ENCODE measurements at regions not wholly inside any gene's neighbourhood (a gene's known extent, or its start where the extent isn't known, plus 50 kb on each side); places are given as distances from the start of the nearest gene placed in this dataset.
"Not testable (repeated sequence)": the region's sequence is repeated elsewhere in the genome, so short reads cannot be mapped to it uniquely, and the experiment has no call there.

- no peaks in the 10 kb centered on the region for H3K4me1 ChIP-seq (ENCODE audit: insufficient read depth, low read length, poor library complexity, severe bottlenecking)
- TF ChIP-seq CTCF (conservative IDR thresholded peaks at IDR 0.05; ENCODE audit: low read depth, low read length) (no peak), EZH2 (IDR thresholded peaks at IDR 0.05; ENCODE audit: borderline replicate concordance, low read depth, low read length, poor library complexity, severe bottlenecking) (no peak)
- H3K27me3 ChIP-seq (replicated peaks; ENCODE audit: insufficient read depth, low read depth, low read length, poor library complexity), result no peaks in the 10 kb centered on the region
- H3K4me3 ChIP-seq (ENCODE audit: low read depth, low read length, poor library complexity, severe bottlenecking), result no peak overlapping the region
- no peak overlapping the region for H3K27ac ChIP-seq (ENCODE audit: low read depth, low read length, poor library complexity, severe bottlenecking)
- H3K36me3 ChIP-seq (ENCODE audit: insufficient read depth, low read length, poor library complexity, severe bottlenecking), result no peaks in the 10 kb centered on the region
- BruUV-seq (replicated peaks), result no TSS peak
- H3K9me3 ChIP-seq (ENCODE audit: low read depth, low read length, poor library complexity, severe bottlenecking), result no peaks in the 10 kb centered on the region
- ChIA-PET CTCF (no interaction called here), POLR2A (ENCODE audit: low non-redundant PET) (no interaction called here)
- intact Hi-C loops (cut with micrococcal nuclease; ENCODE audit: unreplicated experiment), result no loop called here
- no peak for DNase-seq (ENCODE audit: low spot score)
Measured at GRCh38 chr1:197995408-197996258, 78.5 kb downstream of the LHX9 start.

DNA sequence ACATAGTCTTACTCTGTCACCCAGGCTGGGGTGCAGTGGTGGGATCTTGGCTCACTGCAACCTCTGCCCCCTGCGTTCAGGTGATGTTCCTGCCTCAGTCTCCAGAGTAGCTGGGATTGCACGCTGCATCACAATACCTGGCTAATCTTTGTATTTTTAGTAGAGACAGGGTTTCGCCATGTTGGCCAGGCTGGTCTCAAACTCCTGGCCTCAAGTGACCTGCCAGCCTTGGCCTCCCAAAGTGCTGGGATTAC is 79.0 kb downstream of the LHX9 start:
- intact Hi-C loops (cut with micrococcal nuclease; ENCODE audit: unreplicated experiment); H3K4me3 ChIP-seq (ENCODE audit: low read depth, low read length, poor library complexity, severe bottlenecking); CTCF ChIA-PET; POLR2A ChIA-PET (ENCODE audit: low non-redundant PET); H3K9me3 ChIP-seq (ENCODE audit: low read depth, low read length, poor library complexity, severe bottlenecking); H3K27me3 ChIP-seq (replicated peaks; ENCODE audit: insufficient read depth, low read depth, low read length, poor library complexity); H3K4me1 ChIP-seq (ENCODE audit: insufficient read depth, low read length, poor library complexity, severe bottlenecking); BruUV-seq (replicated peaks); H3K36me3 ChIP-seq (ENCODE audit: insufficient read depth, low read length, poor library complexity, severe bottlenecking); DNase-seq (ENCODE audit: low spot score); H3K27ac ChIP-seq (ENCODE audit: low read depth, low read length, poor library complexity, severe bottlenecking): not testable (repeated sequence)

DNA sequence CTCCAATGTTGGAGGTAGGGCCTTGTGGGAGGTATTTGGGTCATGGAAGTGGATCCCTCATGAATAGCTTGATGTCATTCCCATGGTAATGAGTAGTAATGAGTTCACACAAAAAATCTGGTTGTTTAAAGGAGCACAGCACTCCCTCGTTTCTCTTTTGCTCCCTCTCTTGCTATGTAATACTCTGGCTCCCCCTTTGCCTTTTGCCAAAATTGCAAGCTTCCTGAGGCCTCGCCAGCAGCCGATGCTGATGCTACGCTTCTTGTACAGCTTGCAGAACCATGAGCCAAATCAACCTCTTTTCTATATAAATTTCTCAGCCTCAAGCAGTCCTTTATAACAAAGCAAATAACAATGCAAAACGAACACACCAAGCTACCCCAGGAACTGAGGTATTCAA is 80.9 kb downstream of the LHX9 start:
- DNase-seq (ENCODE audit: low spot score), result no peak
- POLR2A ChIA-PET (ENCODE audit: low non-redundant PET), result no interaction called here
- no peaks in the 10 kb centered on the region for H3K27me3 ChIP-seq (replicated peaks; ENCODE audit: insufficient read depth, low read depth, low read length, poor library complexity)
- H3K9me3 ChIP-seq (ENCODE audit: low read depth, low read length, poor library complexity, severe bottlenecking), result no peaks in the 10 kb centered on the region
- no peaks in the 10 kb centered on the region for H3K4me1 ChIP-seq (ENCODE audit: insufficient read depth, low read length, poor library complexity, severe bottlenecking)
- CTCF ChIA-PET, result no interaction called here
- no peak overlapping the region for H3K27ac ChIP-seq (ENCODE audit: low read depth, low read length, poor library complexity, severe bottlenecking)
- no TSS peak for BruUV-seq (replicated peaks)
- TF ChIP-seq EZH2 (IDR thresholded peaks at IDR 0.05; ENCODE audit: borderline replicate concordance, low read depth, low read length, poor library complexity, severe bottlenecking), result no peak
- TF ChIP-seq CTCF (conservative IDR thresholded peaks at IDR 0.05; ENCODE audit: low read depth, low read length), result no peak
- H3K4me3 ChIP-seq (ENCODE audit: low read depth, low read length, poor library complexity, severe bottlenecking), result no peak overlapping the region
- intact Hi-C loops (cut with micrococcal nuclease; ENCODE audit: unreplicated experiment), result no loop called here
- no peaks in the 10 kb centered on the region for H3K36me3 ChIP-seq (ENCODE audit: insufficient read depth, low read length, poor library complexity, severe bottlenecking)

- BruUV-seq (replicated peaks), result no TSS peak
- no peak for TF ChIP-seq CTCF (conservative IDR thresholded peaks at IDR 0.05; ENCODE audit: low read depth, low read length)
- no peak for TF ChIP-seq EZH2 (IDR thresholded peaks at IDR 0.05; ENCODE audit: borderline replicate concordance, low read depth, low read length, poor library complexity, severe bottlenecking)
- intact Hi-C loops (cut with micrococcal nuclease; ENCODE audit: unreplicated experiment), result no loop called here
- H3K27me3 ChIP-seq (replicated peaks; ENCODE audit: insufficient read depth, low read depth, low read length, poor library complexity), result no peaks in the 10 kb centered on the region
- no peaks in the 10 kb centered on the region for H3K36me3 ChIP-seq (ENCODE audit: insufficient read depth, low read length, poor library complexity, severe bottlenecking)
- POLR2A ChIA-PET (ENCODE audit: low non-redundant PET), result no interaction called here
- no peak overlapping the region for H3K27ac ChIP-seq (ENCODE audit: low read depth, low read length, poor library complexity, severe bottlenecking)
- no peaks in the 10 kb centered on the region for H3K9me3 ChIP-seq (ENCODE audit: low read depth, low read length, poor library complexity, severe bottlenecking)
- DNase-seq (ENCODE audit: low spot score), result no peak
- H3K4me3 ChIP-seq (ENCODE audit: low read depth, low read length, poor library complexity, severe bottlenecking), result no peak overlapping the region
- CTCF ChIA-PET, result no interaction called here
- H3K4me1 ChIP-seq (ENCODE audit: insufficient read depth, low read length, poor library complexity, severe bottlenecking), result no peaks in the 10 kb centered on the region
Measured at GRCh38 chr1:198001776-198002408, 84.7 kb downstream of the LHX9 start.
